NCI-H510A (cell line): ENCODE measurements at regions not wholly inside any gene's neighbourhood (a gene's known extent, or its start where the extent isn't known, plus 50 kb on each side); places are given as distances from the start of the nearest gene placed in this dataset.

Experiments
- DNase-seq: peaks from one replicate; lab custom pipeline; 2025; lab: John Stamatoyannopoulos, UW

- no peak for DNase-seq
Observed at GRCh38 chrX:13266641-13267345, 53.1 kb downstream of the ATXN3L start.

- DNase-seq: no peak
Observed at GRCh38 chrX:13265549-13266132, 54.2 kb downstream of the ATXN3L start.

GRCh38 chrX:13265111-13265510 is 54.7 kb downstream of the ATXN3L start:
- no peak for DNase-seq

- DNase-seq: no peak
Observed at GRCh38 chrX:13263560-13264251, 56.1 kb downstream of the ATXN3L start.

- DNase-seq: no peak
Observed at GRCh38 chrX:13261348-13261747, 58.5 kb downstream of the ATXN3L start.

- no peak for DNase-seq
Observed at GRCh38 chrX:13260598-13260997, 59.3 kb downstream of the ATXN3L start.

- DNase-seq: no peak
Observed at GRCh38 chrX:13258725-13259124, 61.1 kb downstream of the ATXN3L start.

- DNase-seq: no peak
Observed at GRCh38 chrX:13258052-13258444, 61.8 kb downstream of the ATXN3L start.

- no peak for DNase-seq
Observed at GRCh38 chrX:13257223-13258051, 62.4 kb downstream of the ATXN3L start.

GRCh38 chrX:13256603-13257002 is 63.2 kb downstream of the ATXN3L start:
- DNase-seq: no peak

GRCh38 chrX:13254870-13255269 is 65.0 kb downstream of the ATXN3L start:
- DNase-seq: no peak

GRCh38 chrX:13254076-13254785 is 65.6 kb downstream of the ATXN3L start:
- peak; percentile 16 for DNase-seq

- DNase-seq: no peak
Observed at GRCh38 chrX:13253223-13253622, 66.6 kb downstream of the ATXN3L start.

GRCh38 chrX:13252726-13253125 is 67.1 kb downstream of the ATXN3L start:
- DNase-seq: no peak

- DNase-seq: no peak
Observed at GRCh38 chrX:13250826-13251580, 68.8 kb downstream of the ATXN3L start.

GRCh38 chrX:13248867-13249486 is 70.9 kb downstream of the ATXN3L start:
- no peak for DNase-seq

- no peak for DNase-seq
Observed at GRCh38 chrX:13239272-13239671, 80.6 kb downstream of the ATXN3L start.

- no peak for DNase-seq
Observed at GRCh38 chrX:13235930-13236329, 83.9 kb downstream of the ATXN3L start.

- no peak for DNase-seq
Observed at GRCh38 chrX:13232484-13232883, 87.4 kb downstream of the ATXN3L start.

- DNase-seq: no peak
Observed at GRCh38 chrX:13226214-13226613, 93.6 kb downstream of the ATXN3L start.
